LNCAP (cell line): ENCODE measurements at regions not wholly inside any gene's neighbourhood (a gene's known extent, or its start where the extent isn't known, plus 50 kb on each side); places are given as distances from the start of the nearest gene placed in this dataset.

Source experiments
- CTCF ChIP-seq: fragments of 450-650 bp; IDR thresholded peaks from 2 replicates; pipeline ENCODE4 v1.5.1; 2017; ENCODE audit warnings: mild to moderate bottlenecking

- TF ChIP-seq CTCF = no peak
Measured at GRCh38 chr18:46414863-46415262, 242.2 kb downstream of the LOXHD1 start.

- TF ChIP-seq CTCF = no peak
Measured at GRCh38 chr18:46415532-46416252, 241.3 kb downstream of the LOXHD1 start.

GRCh38 chr18:46416706-46417638 is 240.0 kb downstream of the LOXHD1 start:
- TF ChIP-seq CTCF = no peak

- no peak for TF ChIP-seq CTCF
Measured at GRCh38 chr18:46418663-46419260, 238.3 kb downstream of the LOXHD1 start.

- no peak for TF ChIP-seq CTCF
Measured at GRCh38 chr18:46419391-46420141, 237.5 kb downstream of the LOXHD1 start.

GRCh38 chr18:46421973-46422551 is 235.0 kb downstream of the LOXHD1 start:
- no peak for TF ChIP-seq CTCF
